ENCODE measurements at regions not wholly inside any gene's neighbourhood (a gene's known extent, or its start where the extent isn't known, plus 50 kb on each side); places are given as distances from the start of the nearest gene placed in this dataset.

- H3K4me3 ChIP-seq (ENCODE audit: low read length, poor library complexity, severe bottlenecking), result no peak overlapping the region
- no peaks in the 10 kb centered on the region for H4K20me1 ChIP-seq (ENCODE audit: insufficient read depth, low read length, poor library complexity, severe bottlenecking)
- H3K36me3 ChIP-seq (ENCODE audit: insufficient read depth, low read length), result no peaks in the 10 kb centered on the region
- no peak overlapping the region for H2AFZ ChIP-seq (ENCODE audit: low read length)
- TF ChIP-seq EZH2phosphoT487 (IDR thresholded peaks at IDR 0.05; ENCODE audit: borderline replicate concordance) (no peak), CTCF (conservative IDR thresholded peaks at IDR 0.05; ENCODE audit: low read length) (no peak)
- no peaks in the 10 kb centered on the region for H3K4me1 ChIP-seq (ENCODE audit: insufficient read depth, low read length, poor library complexity, severe bottlenecking)
- H3K4me2 ChIP-seq (ENCODE audit: low read depth, low read length, poor library complexity, severe bottlenecking), result no peak overlapping the region
- no peaks in the 10 kb centered on the region for H3F3A ChIP-seq (ENCODE audit: low read depth)
- H3K9me2 ChIP-seq (replicated peaks; ENCODE audit: low read depth, low read length), result no peaks in the 10 kb centered on the region
- H3K9ac ChIP-seq (ENCODE audit: low read depth, low read length, poor library complexity, severe bottlenecking), result no peak overlapping the region
- no peaks in the 10 kb centered on the region for H3K79me2 ChIP-seq (ENCODE audit: insufficient read depth, low read length)
- no peaks in the 10 kb centered on the region for H3K9me3 ChIP-seq (ENCODE audit: insufficient read depth, low read depth, low read length)
- H3K27me3 ChIP-seq (ENCODE audit: insufficient read depth, low read length, poor library complexity, severe bottlenecking), result no peaks in the 10 kb centered on the region
These were observed 416.3 kb upstream of the B3GALT2 start for GRCh38 chr1:193602705-193603104.

- Histone ChIP-seq H3F3A (ENCODE audit: low read depth) (no peaks in the 10 kb centered on the region), H3K9me2 (replicated peaks; ENCODE audit: low read depth, low read length) (no peaks in the 10 kb centered on the region), H3K36me3 (ENCODE audit: insufficient read depth, low read length) (no peaks in the 10 kb centered on the region), H3K4me1 (ENCODE audit: insufficient read depth, low read length, poor library complexity, severe bottlenecking) (no peaks in the 10 kb centered on the region), H3K4me3 (ENCODE audit: low read length, poor library complexity, severe bottlenecking) (no peak overlapping the region), H2AFZ (ENCODE audit: low read length) (no peak overlapping the region), H3K79me2 (ENCODE audit: insufficient read depth, low read length) (no peaks in the 10 kb centered on the region), H4K20me1 (ENCODE audit: insufficient read depth, low read length, poor library complexity, severe bottlenecking) (no peaks in the 10 kb centered on the region), H3K9me3 (ENCODE audit: insufficient read depth, low read depth, low read length) (no peaks in the 10 kb centered on the region), H3K9ac (ENCODE audit: low read depth, low read length, poor library complexity, severe bottlenecking) (no peak overlapping the region), H3K4me2 (ENCODE audit: low read depth, low read length, poor library complexity, severe bottlenecking) (no peak overlapping the region), H3K27me3 (ENCODE audit: insufficient read depth, low read length, poor library complexity, severe bottlenecking) (no peaks in the 10 kb centered on the region)
- TF ChIP-seq CTCF (conservative IDR thresholded peaks at IDR 0.05; ENCODE audit: low read length) (no peak), EZH2phosphoT487 (IDR thresholded peaks at IDR 0.05; ENCODE audit: borderline replicate concordance) (no peak)
These were observed 406.9 kb upstream of the B3GALT2 start for GRCh38 chr1:193593147-193593885.

GRCh38 chr1:193592317-193592716, 405.9 kb upstream of the B3GALT2 start:
- Histone ChIP-seq H3K27me3 (ENCODE audit: insufficient read depth, low read length, poor library complexity, severe bottlenecking) (no peaks in the 10 kb centered on the region), H2AFZ (ENCODE audit: low read length) (no peak overlapping the region), H3K4me2 (ENCODE audit: low read depth, low read length, poor library complexity, severe bottlenecking) (no peak overlapping the region)

More at GRCh38 chr1:193592317-193592716, 405.9 kb upstream of the B3GALT2 start:
- Histone ChIP-seq H3K4me1 (ENCODE audit: insufficient read depth, low read length, poor library complexity, severe bottlenecking) (no peaks in the 10 kb centered on the region), H3F3A (ENCODE audit: low read depth) (no peaks in the 10 kb centered on the region), H3K9me2 (replicated peaks; ENCODE audit: low read depth, low read length) (no peaks in the 10 kb centered on the region), H3K9me3 (ENCODE audit: insufficient read depth, low read depth, low read length) (no peaks in the 10 kb centered on the region), H3K79me2 (ENCODE audit: insufficient read depth, low read length) (no peaks in the 10 kb centered on the region), H4K20me1 (ENCODE audit: insufficient read depth, low read length, poor library complexity, severe bottlenecking) (no peaks in the 10 kb centered on the region), H3K9ac (ENCODE audit: low read depth, low read length, poor library complexity, severe bottlenecking) (no peak overlapping the region), H3K36me3 (ENCODE audit: insufficient read depth, low read length) (no peaks in the 10 kb centered on the region), H3K4me3 (ENCODE audit: low read length, poor library complexity, severe bottlenecking) (no peak overlapping the region)
- TF ChIP-seq CTCF (conservative IDR thresholded peaks at IDR 0.05; ENCODE audit: low read length) (no peak), EZH2phosphoT487 (IDR thresholded peaks at IDR 0.05; ENCODE audit: borderline replicate concordance) (no peak)

Data from Loucy (cell line).